G401.6 (cell line): ENCODE measurements at regions not wholly inside any gene's neighbourhood (a gene's known extent, or its start where the extent isn't known, plus 50 kb on each side); places are given as distances from the start of the nearest gene placed in this dataset.
"Not testable (repeated sequence)": the region's sequence is repeated elsewhere in the genome, so short reads cannot be mapped to it uniquely, and the experiment has no call there.

Experiments
- FAIRE-seq: peaks from 2 replicates; lab custom pipeline; 2012; peaks lifted over from hg19 to GRCh38; lab: Jason Lieb, UNC

- FAIRE-seq, result no peak
Observed at GRCh38 chr4:107562316-107562715, 157.7 kb downstream of the PAPSS1 start.

- FAIRE-seq, result no peak
Observed at GRCh38 chr4:107561481-107561880, 158.6 kb downstream of the PAPSS1 start.

- no peak for FAIRE-seq
Observed at GRCh38 chr4:107559653-107560052, 160.4 kb downstream of the PAPSS1 start.

GRCh38 chr4:107552306-107552705 is 167.7 kb downstream of the PAPSS1 start:
- FAIRE-seq, result no peak

- no peak for FAIRE-seq
Observed at GRCh38 chr4:107548211-107548905, 171.7 kb downstream of the PAPSS1 start.

GRCh38 chr4:107546638-107547037 is 173.4 kb downstream of the PAPSS1 start:
- no peak for FAIRE-seq

- no peak for FAIRE-seq
Observed at GRCh38 chr4:107541511-107541910, 178.5 kb downstream of the PAPSS1 start.

- FAIRE-seq, result no peak
Observed at GRCh38 chr4:107531927-107532326, 188.1 kb downstream of the PAPSS1 start.

GRCh38 chr4:107520368-107520767 is 199.7 kb downstream of the PAPSS1 start:
- FAIRE-seq, result no peak

GRCh38 chr4:107519053-107519452 is 201.0 kb downstream of the PAPSS1 start:
- no peak for FAIRE-seq

GRCh38 chr4:107518076-107518475 is 202.0 kb downstream of the PAPSS1 start:
- no peak for FAIRE-seq

- FAIRE-seq, result no peak
Observed at GRCh38 chr4:107512549-107512948, 207.5 kb downstream of the PAPSS1 start.

GRCh38 chr4:107509615-107510014 is 210.4 kb downstream of the PAPSS1 start:
- no peak for FAIRE-seq

- FAIRE-seq, result no peak
Observed at GRCh38 chr4:107500551-107500950, 219.5 kb downstream of the PAPSS1 start.

- FAIRE-seq, result no peak
Observed at GRCh38 chr4:107497054-107497453, 223.0 kb downstream of the PAPSS1 start.

- no peak for FAIRE-seq
Observed at GRCh38 chr4:107492566-107492965, 227.5 kb downstream of the PAPSS1 start.

GRCh38 chr4:107490116-107490515 is 229.9 kb downstream of the PAPSS1 start:
- FAIRE-seq, result no peak

GRCh38 chr4:107483621-107484020 is 236.4 kb downstream of the PAPSS1 start:
- not testable (repeated sequence) for FAIRE-seq

GRCh38 chr4:107482546-107482945 is 237.5 kb downstream of the PAPSS1 start:
- FAIRE-seq, result no peak

- FAIRE-seq, result no peak
Observed at GRCh38 chr4:107478327-107478980, 241.6 kb downstream of the PAPSS1 start.

GRCh38 chr4:107473126-107473525 is 246.9 kb downstream of the PAPSS1 start:
- no peak for FAIRE-seq

- FAIRE-seq, result no peak
Observed at GRCh38 chr4:107472265-107472948, 247.6 kb downstream of the PAPSS1 start.

GRCh38 chr4:107470173-107470572 is 249.9 kb downstream of the PAPSS1 start:
- FAIRE-seq, result no peak
